Nephron (organoid): ENCODE measurements at regions not wholly inside any gene's neighbourhood (a gene's known extent, or its start where the extent isn't known, plus 50 kb on each side); places are given as distances from the start of the nearest gene placed in this dataset.

Source experiments
- H3K27ac Mint-ChIP-seq, 3 experiments: 2 replicates each; pipeline ENCODE4 v1.8.0; 2020; ENCODE audit warnings: mixed read lengths in 3 of 3, mild to moderate bottlenecking in 2 of 3, moderate library complexity in 1 of 3
- H3K27me3 Mint-ChIP-seq: 2 replicates; pipeline ENCODE4 v1.8.0; 2021; ENCODE audit warnings: low read depth, mild to moderate bottlenecking, moderate library complexity, mixed read lengths
- H3K36me3 Mint-ChIP-seq: 2 replicates; pipeline ENCODE4 v1.8.0; 2020; ENCODE audit warnings: low read depth, mixed read lengths
- H3K4me1 Mint-ChIP-seq: 2 replicates; pipeline ENCODE4 v1.8.0; 2020; ENCODE audit warnings: mixed read lengths
- H3K4me3 Mint-ChIP-seq, 3 experiments: 2 replicates each; pipeline ENCODE4 v1.8.0; 2020; ENCODE audit warnings: mild to moderate bottlenecking in 3 of 3, mixed read lengths in 3 of 3, moderate library complexity in 2 of 3
- H3K9me3 Mint-ChIP-seq: 2 replicates; pipeline ENCODE4 v1.8.0; 2020; ENCODE audit warnings: mixed read lengths
- CTCF ChIP-seq, 3 experiments: fragments of 200-600 bp; sonication (generic); IDR thresholded peaks; one replicate each; pipeline ENCODE4 v1.5.0; 2021; ENCODE audit warnings: antibody characterized with exemption in 3 of 3; ENCODE audit not compliant: unreplicated experiment in 3 of 3

DNA sequence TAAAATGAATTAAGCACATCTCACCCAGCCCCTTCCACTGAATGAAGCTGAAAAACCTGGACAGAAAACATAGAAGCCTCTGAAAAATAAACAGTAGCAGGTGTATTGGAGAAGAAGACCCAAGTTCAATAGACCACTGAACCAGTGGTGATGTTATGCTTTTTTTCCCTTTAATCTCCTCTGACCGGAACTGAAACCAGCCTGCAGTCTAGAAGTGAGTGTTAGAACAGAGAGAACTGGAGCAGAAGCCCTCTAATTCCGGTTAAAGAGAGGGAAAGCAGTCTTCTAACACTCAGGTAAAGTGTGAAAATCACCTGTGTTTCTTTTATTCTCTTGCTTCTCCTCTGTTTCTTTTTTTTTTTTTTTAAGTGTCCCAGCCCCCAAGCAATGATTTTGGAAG is 83.5 kb upstream of the CCL21 start:
- H3K27me3 Mint-ChIP-seq = peaks cover 13% of the 10 kb centered on the region
- TF ChIP-seq CTCF (IDR thresholded peaks at IDR 0.05; ENCODE audit: unreplicated experiment in 3 of 3) = no peak
- H3K4me1 Mint-ChIP-seq = no peaks in the 10 kb centered on the region
- H3K9me3 Mint-ChIP-seq = no peaks in the 10 kb centered on the region
- H3K4me3 Mint-ChIP-seq = no peak overlapping the region
- H3K27ac Mint-ChIP-seq = no peak overlapping the region
- no peaks in the 10 kb centered on the region for H3K36me3 Mint-ChIP-seq

DNA sequence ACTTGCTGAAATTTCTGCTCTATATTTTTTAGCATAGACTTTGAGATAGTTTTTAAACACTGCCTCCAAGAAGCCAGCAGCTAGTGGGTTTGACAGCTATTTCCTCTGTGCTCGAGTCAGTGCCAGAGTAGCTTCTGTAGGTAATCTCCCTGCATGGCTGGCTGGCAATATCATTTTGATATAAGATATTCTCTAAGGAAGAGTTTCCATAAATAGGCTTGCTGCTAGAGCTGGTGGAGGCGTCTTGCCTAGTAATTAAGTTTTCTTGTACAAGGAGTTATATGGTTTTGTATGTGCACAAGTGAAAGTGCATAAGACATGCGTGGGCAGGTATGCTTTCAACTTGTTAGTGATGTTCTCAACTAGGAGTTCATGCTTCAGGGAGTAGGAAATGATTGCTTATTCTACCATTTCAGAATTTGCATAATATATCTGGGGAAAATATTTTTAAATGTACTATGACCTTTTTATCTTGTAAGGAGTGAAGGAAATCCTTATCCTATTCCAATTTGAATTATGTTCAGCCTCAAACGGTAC is 74.1 kb upstream of the CCL21 start:
- Mint-ChIP-seq H3K4me1 (no peaks in the 10 kb centered on the region), H3K9me3 (no peaks in the 10 kb centered on the region), H3K4me3 (no peak overlapping the region), H3K27ac (no peak overlapping the region), H3K36me3 (no peaks in the 10 kb centered on the region), H3K27me3 (no peaks in the 10 kb centered on the region)
- no peak for TF ChIP-seq CTCF (IDR thresholded peaks at IDR 0.05; ENCODE audit: unreplicated experiment in 3 of 3)

DNA sequence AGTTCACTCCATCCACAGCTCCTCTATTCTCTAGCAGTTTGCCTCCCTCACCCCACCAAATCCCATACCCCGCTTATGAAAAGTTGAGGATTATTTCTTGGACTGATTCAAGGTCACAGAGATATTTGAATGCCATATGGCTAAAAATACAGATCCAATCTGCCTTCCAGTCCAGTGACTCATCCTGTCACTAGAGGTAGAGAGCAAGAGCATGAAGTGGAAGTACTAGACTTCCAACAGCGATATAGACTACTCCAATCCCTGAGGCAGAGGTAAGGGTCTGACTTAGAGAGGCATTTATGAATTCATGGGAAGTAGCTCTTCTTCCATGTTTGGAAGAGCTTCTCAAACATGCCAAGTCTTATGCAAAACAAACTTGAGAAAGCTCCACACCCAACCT is 72.4 kb upstream of the CCL21 start:
- Mint-ChIP-seq H3K27ac (no peak overlapping the region), H3K4me3 (no peak overlapping the region), H3K36me3 (no peaks in the 10 kb centered on the region), H3K4me1 (no peaks in the 10 kb centered on the region), H3K27me3 (no peaks in the 10 kb centered on the region), H3K9me3 (no peaks in the 10 kb centered on the region)
- TF ChIP-seq CTCF (IDR thresholded peaks at IDR 0.05; ENCODE audit: unreplicated experiment in 3 of 3) = no peak

DNA sequence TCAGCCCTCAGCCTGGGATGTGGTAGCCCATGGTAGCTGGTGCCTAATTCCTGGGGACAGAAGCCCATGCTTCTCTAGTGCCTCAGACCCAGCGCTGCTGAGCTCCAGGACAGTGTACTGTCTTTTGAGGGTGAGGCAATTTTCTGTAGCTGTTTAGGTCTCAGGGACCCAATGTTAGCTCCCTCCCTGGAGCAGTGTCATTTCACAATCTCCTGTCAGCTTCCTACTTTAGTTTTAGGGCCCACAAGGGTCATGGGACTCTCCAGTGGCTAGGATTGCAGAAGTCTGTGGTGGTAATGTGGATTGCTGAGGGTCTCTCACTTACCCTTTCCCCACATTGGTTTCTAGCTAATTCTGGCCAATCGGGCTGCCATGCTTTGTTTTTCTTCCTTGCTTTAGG is 67.7 kb upstream of the CCL21 start:
- peaks cover 6% of the 10 kb centered on the region for H3K27me3 Mint-ChIP-seq

DNA sequence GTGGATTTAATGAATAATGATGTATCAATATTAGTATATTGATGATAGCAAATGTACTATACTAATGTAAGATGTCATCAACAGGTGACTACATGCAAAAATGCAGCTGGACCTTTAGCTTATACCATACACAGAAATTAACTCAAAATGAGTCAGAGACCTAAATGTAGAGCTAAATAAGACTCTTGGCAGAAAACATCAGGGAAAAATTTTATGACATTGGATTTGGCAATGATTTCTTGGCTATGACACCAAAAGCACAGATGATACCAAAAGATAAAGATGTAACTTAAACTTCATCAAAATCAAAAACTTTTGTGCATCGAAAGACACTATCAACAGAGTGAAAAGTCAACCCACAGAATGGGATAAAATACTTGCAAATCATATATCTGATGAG is 64.0 kb upstream of the CCL21 start:
- Mint-ChIP-seq H3K9me3 (peaks cover 7% of the 10 kb centered on the region), H3K4me3 (no peak overlapping the region), H3K27me3 (peaks cover 6% of the 10 kb centered on the region), H3K27ac (no peak overlapping the region), H3K36me3 (no peaks in the 10 kb centered on the region), H3K4me1 (no peaks in the 10 kb centered on the region)
- no peak for TF ChIP-seq CTCF (IDR thresholded peaks at IDR 0.05; ENCODE audit: unreplicated experiment in 3 of 3)

More for the DNA sequence above, 67.7 kb upstream of the CCL21 start:
- Mint-ChIP-seq H3K27ac (no peak overlapping the region), H3K4me3 (no peak overlapping the region), H3K4me1 (no peaks in the 10 kb centered on the region), H3K36me3 (no peaks in the 10 kb centered on the region), H3K9me3 (peaks cover 7% of the 10 kb centered on the region)
- no peak for TF ChIP-seq CTCF (IDR thresholded peaks at IDR 0.05; ENCODE audit: unreplicated experiment in 3 of 3)

GRCh38 chr9:34773306-34773910 is 63.5 kb upstream of the CCL21 start:
- no peaks in the 10 kb centered on the region for H3K4me1 Mint-ChIP-seq
- no peak for TF ChIP-seq CTCF (IDR thresholded peaks at IDR 0.05; ENCODE audit: unreplicated experiment in 3 of 3)
- H3K36me3 Mint-ChIP-seq = no peaks in the 10 kb centered on the region
- no peak overlapping the region for H3K4me3 Mint-ChIP-seq
- H3K27me3 Mint-ChIP-seq = peaks cover 6% of the 10 kb centered on the region
- H3K27ac Mint-ChIP-seq = no peak overlapping the region
- peaks cover 7% of the 10 kb centered on the region for H3K9me3 Mint-ChIP-seq
